A673 (cell line): ENCODE measurements at regions not wholly inside any gene's neighbourhood (a gene's known extent, or its start where the extent isn't known, plus 50 kb on each side); places are given as distances from the start of the nearest gene placed in this dataset.

Experiments
- EZH2 ChIP-seq: fragments of 200-600 bp; sonication (generic); IDR thresholded peaks from 2 replicates; pipeline ENCODE4 v1.6.1; 2017; ENCODE audit warnings: borderline replicate concordance, low read depth, mild to moderate bottlenecking, mixed read lengths, antibody characterized with exemption, low read length; ENCODE audit not compliant: poor library complexity, severe bottlenecking
- TF ChIP-seq, protein P1 (sequence below): fragments of 300-800, 200-600 bp; sonication (generic); conservative IDR thresholded peaks from 2 replicates; pipeline ENCODE4 v1.5.1; 2017; ENCODE audit warnings: low read depth, mild to moderate bottlenecking, antibody characterized with exemption, low read length, moderate library complexity, mixed read lengths

DNA sequence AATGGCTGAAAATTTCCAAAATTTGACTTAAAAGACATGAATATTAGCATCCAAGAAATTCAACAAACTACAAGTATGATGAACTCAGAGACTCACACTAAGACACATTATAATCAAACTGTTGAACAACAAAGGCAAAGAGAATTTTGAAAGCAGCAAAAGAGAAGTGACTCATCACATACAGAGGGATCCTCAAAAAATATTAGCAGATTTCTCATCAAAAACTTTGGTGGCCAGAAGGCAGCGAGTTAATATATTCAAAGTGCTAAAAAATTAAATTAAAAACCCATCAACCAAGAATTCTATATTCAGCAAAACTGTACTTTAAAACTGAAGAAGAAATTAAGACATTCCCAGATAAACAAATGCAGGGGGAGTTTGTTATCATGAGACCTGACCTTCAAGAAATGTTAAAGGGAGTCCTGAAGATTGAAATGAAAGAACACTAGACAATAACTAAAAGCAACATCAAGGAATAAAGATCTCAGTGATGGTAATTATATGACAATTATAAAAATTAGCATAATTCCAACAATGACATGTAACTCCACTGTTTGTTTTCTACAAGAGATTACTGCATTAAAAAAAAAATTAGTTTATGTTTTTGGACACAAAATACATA, 150.0 kb downstream of the RNASET2 start:
- TF ChIP-seq, protein P1, sequence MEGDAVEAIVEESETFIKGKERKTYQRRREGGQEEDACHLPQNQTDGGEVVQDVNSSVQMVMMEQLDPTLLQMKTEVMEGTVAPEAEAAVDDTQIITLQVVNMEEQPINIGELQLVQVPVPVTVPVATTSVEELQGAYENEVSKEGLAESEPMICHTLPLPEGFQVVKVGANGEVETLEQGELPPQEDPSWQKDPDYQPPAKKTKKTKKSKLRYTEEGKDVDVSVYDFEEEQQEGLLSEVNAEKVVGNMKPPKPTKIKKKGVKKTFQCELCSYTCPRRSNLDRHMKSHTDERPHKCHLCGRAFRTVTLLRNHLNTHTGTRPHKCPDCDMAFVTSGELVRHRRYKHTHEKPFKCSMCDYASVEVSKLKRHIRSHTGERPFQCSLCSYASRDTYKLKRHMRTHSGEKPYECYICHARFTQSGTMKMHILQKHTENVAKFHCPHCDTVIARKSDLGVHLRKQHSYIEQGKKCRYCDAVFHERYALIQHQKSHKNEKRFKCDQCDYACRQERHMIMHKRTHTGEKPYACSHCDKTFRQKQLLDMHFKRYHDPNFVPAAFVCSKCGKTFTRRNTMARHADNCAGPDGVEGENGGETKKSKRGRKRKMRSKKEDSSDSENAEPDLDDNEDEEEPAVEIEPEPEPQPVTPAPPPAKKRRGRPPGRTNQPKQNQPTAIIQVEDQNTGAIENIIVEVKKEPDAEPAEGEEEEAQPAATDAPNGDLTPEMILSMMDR, result no peak
- no peak for TF ChIP-seq EZH2
